Kidney capillary endothelial cell (primary cell): ENCODE measurements at regions not wholly inside any gene's neighbourhood (a gene's known extent, or its start where the extent isn't known, plus 50 kb on each side); places are given as distances from the start of the nearest gene placed in this dataset.
"Not testable (repeated sequence)": the region's sequence is repeated elsewhere in the genome, so short reads cannot be mapped to it uniquely, and the experiment has no call there.

Experiments
- DNase-seq: peaks from one replicate; pipeline ENCODE4 v3.0.0-alpha.2; 2018; ENCODE audit warnings: low spot score

DNA sequence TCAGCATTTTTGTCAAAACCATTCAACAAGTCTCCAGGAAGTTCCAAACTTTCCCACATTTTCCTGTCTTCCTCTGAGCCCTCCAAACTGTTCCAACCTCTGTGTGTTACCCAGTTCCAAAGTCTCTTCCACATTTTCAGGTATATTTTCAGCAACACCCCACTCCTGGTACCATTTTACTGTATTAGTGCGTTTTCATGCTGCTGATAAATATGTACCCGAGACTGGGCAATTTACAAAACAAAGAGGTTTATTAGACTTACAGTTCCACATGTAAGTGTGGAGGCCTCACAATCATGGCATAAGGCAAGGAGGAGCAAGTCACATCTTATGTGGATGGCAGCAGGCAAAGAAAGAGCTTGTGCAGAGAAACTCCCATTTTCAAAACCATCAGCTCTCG, 315.9 kb upstream of the ESRRG start:
- DNase-seq, result not testable (repeated sequence)

DNA sequence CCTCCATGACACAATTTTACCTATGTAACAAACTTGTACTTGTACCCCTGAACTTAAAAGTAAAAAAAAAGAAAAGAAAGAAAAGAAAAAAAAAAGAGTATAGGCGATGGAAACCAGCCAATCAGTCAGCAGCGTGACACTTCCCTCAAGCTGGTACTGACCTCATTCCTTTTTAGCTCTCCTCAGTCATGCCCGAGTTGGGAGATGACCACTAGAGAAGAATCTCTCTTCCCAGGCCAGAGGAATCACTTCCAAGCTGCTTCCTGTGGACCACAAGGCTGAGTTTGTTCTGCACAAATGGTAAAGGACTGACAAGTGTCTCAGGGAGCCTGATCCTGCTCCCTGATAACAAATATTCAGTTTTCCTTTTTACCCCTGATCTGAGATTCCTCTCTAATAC, 313.5 kb upstream of the ESRRG start:
- DNase-seq, result no peak

DNA sequence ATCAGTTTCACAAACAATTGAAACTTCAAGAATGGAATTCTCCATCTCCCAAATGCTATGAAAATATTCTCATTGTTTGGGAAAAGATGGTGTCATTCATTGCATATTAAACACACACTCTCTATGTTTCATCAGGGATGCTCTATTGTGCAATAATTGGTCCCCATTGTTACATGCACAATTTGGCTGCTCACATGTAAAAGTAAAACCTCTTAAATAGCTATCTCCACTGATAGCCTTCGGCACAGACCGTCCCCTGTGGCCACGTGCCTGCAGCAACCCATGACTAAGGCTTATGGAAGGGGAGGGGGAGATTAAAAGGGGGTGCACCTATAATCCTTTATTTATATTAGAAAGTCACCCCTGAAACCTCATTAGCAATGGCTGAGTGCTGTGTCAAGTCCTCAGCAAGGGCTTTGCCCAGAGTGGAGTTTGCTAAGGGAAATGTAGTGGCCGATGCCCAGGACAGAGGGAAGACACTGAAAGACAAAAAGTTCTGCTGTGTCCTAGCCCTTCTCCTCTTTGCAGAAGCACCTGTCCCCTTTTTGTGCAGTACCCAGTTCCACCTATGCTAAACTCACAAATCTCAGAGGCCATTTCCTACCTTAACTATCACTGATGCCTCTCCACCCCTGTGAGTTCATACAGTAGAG, 309.6 kb upstream of the ESRRG start:
- no peak for DNase-seq

DNA sequence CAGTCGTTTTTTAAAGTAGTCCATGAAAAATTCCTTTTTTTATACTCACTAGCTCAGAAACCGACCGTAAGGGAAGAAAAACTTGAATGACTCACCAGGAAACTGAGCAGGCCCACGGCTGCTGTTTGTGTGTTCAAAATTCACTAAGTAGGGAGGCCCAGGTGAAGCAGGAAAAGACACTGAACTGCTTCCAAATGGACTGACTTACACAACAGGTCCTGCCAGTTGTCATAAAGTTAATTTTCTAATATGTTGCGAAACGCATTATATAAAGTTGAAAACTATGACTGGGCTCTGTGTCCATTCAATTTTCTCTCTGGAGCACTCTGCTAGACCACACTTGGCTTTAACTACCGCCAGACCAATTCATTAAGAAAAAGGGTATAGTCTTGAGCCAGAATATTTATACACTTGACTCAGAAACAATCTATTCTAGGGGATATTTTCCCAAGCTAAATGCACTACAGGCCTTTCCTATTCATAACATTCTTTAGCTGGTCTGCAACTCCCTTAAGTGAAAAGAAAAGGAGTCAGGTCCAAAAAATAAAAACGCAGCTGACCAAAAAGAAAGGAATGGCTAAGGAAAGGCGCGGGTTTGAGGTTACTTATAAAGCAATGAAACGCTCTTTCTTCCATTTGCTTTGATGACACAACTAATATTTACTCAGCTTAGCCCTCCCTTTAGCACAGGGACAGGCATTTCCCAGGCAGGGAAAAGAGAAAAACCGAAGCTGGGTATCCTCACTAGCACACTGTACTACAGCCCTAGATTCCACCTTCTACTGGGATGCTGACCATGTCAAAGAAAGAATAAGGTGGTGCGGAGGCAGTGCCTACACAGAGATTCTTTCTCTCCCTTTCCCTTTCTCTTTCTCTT, 306.3 kb upstream of the ESRRG start:
- DNase-seq, result peak; percentile 34

DNA sequence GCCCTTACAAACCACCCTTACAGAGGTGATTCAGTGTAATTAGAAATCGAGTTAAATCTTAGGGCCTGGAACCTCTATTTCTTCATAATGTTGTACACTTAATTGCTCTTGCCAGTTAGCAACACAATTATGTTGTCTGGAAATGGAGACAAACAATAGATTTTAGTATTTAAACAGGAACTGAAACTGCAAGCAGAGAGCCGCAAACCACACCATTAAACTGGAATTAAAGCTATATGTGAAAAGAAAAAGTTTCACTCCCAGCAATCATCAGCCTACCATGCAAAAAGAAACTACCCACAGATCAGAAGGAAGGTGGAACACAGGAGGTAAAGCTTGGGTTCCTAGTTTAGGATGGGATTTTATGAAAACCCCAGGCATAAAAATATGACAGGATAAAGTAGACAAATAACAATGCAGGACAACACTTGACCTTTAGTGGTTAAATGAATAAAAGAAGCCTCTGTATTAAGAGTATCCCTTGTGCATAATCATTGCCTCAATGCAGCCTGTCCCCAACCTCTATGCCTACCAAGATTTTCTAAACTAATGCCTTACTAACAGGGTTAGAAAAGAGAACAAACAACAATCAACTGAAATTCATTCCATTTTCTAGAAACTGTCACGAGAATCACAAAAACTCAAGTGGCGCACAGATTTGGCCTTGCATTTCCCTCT, 304.3 kb upstream of the ESRRG start:
- no peak for DNase-seq

DNA sequence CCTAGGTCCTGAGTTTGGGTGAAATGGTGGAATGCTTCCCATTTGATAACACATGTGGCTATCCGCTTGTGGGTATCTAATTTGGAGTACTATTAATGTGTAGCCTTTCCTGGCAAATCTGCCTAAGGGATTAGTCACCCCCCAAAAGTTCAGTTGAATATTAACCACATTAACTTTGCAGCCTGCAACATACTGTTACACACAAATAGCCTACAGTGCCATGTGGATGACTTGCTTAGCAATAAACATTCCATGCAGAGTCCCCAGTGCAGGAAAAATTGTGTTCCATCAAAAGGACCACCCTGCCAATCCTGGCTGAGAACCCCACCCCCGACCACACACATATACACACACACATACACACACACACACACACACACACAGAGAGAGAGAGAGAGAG, 303.3 kb upstream of the ESRRG start:
- DNase-seq, result no peak

DNA sequence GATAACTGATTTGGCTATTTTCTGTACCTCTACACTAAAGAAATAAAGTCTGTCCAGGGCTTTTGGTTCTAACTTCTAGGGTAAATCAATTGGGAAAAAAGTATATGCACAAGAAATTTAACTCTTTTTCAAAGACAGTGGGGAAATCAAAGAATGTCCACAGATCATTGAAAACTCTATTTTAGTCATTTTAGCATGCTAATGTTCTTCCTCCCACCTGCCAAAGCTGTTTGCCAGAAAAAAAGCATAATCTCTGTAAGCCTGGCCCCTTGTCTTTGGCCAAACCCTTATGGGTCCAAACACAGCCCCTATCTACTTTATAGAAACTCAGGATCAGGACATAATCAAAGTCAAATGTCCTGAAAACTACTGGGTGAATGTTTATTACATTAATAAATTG, 302.2 kb upstream of the ESRRG start:
- no peak for DNase-seq

DNA sequence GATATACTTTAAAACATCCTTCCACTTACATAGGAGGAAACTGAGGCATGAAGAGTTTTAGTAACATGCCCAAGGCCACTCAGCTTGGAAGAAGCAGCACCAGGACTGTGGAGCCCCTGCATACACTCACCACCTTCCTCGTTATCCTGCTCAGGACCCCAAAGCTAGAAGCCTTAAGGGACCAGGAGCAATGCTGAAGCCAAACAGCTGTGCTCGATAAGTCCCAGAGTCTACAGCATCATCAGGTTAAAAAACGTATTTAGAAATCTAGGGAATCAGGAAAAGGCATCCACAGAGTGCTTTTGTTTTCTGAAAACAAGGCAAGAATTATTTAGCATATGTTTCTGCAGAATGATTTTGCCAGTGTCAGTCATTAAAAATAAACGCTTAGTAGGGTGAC, 301.7 kb upstream of the ESRRG start:
- no peak for DNase-seq

DNA sequence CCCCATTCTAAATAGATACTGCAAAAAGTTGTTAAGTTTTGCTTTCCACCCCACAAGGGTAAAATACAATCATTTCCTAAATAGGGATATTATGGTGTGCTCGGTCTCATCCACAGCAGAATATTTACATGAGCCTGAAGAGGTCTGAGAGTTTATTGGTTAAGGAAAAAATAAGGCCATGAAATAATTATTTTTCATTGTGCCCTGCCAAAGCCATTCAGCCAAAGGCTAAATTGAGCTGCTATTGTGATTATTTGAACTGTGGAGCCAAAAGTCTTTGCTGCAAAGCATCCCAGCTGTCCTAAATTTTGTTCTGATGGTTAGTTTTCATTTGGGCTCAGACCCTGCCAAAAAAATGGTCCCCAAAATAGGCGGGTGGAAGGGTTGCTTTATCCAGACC, 298.7 kb upstream of the ESRRG start:
- DNase-seq, result no peak

DNA sequence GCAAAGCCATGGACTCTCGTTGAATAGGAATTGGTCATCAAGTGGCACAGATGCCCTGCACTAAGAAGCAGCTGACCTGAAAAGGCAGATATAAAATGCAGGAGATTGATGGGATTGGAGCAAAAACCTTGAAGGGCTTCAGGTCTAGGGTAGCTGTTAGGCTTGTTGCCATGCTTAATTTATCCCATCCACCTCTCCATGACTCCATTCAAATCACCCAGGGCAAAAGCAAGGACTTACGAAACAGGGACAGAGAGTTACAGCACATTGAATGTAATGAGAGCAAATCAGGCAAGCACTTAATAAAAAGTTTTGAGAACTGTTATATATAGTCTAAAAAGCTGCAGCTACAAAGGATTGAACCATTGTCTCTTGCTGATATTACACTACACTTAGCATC, 298.2 kb upstream of the ESRRG start:
- no peak for DNase-seq

DNA sequence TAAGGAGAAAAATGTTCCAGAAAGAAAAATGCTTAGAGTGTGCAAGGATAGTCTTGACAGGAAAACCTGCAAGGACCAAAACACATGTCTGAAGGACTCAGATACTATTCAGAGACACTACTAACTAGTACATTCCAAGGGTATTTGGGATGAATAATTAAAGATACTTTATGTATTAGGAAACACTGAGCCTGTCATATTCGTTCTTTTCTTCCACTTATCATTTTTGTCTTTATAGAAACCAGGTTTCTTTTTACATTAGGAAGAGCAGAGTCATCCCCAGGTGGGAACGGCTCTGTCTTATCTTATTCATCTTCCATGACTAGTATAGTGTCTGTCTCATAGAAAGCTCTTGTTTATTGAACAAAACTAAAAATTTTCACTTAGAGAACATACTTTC, 296.2 kb upstream of the ESRRG start:
- DNase-seq, result no peak

DNA sequence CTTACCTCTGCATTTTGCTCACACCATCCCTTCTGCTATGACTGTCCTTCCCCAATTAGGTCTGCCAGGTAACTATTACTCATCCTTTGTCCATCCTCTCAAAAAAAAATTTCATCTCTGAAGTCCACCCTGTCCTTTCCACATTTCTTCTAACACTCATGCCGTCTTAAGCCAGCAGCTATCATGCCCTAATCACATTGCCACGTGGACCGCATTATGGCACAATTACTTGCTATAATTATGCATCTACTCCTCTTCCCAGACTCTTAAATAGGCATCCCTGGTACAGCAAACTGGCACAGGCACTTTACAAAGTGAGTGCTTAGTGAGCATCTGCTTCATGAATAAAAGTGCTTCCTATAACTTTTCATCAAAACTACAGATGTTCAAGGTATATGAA, 295.4 kb upstream of the ESRRG start:
- no peak for DNase-seq

DNA sequence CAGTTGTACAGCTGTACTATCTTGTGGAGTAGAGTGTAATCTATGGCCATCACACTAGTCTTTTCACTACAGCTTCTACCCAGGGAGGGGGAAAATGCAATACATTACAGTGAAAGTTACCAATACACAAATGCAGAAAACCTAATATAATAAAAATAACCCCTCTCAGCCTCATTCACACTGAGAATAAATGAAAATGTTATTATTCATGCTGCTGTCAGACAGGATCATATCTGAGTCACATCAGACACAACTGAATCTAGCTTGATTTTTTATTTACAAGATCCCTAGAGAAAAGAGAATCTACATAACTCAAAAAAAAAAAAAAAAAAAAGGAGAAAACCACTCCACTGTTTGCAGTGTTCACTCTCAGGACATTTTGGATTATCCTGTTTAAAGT, 293.9 kb upstream of the ESRRG start:
- DNase-seq, result no peak

DNA sequence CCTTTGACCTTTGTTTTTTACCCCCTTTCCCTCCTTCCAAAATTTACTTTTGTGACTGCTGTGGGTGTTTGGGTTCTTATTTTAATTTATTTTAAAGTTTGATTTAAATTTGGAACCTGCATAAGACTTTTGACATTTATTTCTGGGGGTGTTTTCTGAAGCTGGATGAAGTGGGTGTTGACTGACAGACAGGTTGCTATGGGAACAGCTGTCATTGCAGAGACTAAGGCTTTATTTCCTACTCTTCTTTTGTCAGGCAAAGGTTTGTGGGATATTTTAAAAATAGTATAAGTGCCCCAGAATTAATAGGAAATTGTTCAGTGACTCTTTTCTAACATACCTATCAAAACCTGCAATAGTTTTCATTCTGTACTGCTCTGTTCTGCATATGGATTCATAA, 290.8 kb upstream of the ESRRG start:
- DNase-seq, result no peak

DNA sequence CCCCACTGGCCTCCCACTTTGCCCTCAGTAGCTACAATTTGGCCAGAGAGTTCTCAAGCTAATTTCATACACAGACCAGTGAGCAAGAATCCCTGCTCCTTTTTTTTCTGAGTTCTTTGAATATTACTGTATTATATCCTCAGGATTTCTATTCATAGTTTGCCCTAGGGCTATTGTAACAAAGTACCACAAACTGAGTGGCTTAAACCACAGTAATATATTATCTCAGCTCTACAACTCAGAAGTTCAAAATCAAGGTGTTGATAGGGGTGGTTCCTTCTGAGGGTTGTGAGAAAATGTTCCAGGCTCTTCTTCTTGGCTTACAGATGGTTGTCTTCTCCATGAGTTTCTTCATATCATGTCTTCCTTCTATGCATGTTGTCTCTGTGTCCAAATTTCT, 289.4 kb upstream of the ESRRG start:
- DNase-seq, result no peak

DNA sequence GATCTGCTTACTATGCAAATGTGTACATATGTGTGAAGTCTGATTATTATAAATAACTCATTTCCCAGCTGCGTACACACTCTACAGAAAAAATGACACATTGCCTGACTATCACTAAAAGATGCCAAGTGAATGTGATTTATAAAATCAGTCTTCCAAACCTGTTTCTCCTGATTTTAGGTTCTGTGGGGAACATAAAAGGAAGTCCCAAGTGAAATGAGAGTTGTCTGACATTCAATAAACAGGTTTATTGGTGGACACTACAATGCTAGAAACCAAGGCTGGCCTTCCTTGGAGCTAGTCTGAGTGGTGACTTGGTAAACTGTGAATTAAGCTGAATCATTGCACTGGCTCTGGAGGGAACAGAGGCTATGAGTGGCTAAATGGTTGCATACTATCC, 287.9 kb upstream of the ESRRG start:
- DNase-seq, result no peak

DNA sequence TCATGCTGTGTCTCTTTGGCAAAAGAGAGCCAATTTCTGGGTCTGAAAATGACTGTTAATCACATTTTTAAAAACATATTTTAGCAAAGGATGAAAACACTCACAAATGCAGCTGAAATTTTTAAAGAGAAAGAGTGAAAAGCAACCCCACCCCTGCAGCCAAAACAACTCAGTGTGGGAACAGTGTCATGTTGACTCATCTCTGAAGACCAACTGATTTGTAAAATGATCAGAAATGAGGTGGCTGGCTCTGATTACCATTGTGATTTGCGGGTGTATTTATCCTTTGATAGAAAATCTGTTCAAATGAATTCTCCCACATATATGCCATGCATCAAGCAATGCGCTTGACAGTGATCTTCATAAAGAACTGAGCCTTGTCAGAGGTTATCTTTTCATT, 287.0 kb upstream of the ESRRG start:
- no peak for DNase-seq

DNA sequence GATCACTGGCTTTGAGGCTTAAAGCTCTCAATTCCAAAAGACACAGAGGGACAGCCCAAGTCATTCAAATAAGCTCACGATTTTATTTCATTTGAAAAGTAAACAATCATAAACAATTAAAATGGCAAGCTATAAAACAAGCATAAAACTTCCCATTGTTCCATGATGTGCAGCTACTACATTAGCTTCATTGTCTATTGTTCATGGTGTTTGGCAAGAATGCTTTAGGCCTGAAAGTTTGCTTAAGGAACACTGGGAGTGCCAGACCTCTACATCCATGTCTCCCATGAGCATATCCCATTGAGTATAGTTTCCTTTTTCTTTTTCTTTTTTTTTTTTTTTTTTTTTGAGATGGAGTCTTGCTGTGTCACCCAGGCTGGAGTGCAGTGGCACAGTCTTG, 286.1 kb upstream of the ESRRG start:
- DNase-seq, result no peak

DNA sequence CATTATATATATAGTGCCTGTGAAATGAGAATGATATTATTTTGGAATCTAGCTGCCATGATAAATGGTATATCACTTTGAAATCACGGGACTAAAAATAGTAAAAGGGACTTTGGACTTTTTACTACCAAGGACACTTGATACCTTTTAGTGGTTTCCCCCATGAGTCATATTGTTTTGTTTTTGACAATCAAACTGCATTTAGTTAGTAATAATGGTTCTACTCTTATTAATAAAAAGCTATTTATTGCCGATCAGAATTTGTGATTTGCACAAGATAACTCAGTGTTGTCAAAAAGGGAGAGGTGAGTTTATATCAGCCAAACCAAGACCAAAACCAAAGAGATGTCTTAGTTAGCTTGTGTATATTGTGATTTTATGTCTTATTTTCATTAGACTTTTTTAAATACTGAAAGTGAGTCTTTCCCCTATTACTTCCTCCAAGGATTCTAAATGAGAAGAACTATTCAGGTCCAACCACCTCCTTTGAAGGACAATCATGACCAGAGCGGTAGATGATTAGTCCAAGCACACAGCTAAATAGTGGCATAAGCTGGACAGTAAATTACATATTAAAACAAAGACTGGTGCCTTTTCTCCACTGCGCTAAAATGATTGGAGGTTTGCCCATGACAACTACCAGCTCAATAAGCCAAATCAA, 281.7 kb upstream of the ESRRG start:
- no peak for DNase-seq

DNA sequence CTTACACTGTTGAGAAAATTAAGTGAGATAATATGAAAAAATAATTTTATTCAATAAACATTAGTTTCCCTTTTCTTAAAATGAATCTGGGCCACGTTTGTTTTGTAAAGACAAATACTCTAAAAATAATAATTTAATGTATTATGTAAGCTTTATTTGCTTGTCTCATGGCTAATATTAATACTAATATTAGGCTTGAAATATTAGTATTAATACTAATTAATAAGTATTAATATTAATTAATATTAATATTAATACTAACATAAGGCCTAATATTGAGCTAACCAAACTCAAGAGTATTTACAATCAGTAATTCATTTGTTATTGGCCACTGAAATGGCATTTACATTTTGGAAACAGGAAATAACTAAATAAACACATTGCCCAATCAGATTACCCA, 280.1 kb upstream of the ESRRG start:
- DNase-seq, result no peak

DNA sequence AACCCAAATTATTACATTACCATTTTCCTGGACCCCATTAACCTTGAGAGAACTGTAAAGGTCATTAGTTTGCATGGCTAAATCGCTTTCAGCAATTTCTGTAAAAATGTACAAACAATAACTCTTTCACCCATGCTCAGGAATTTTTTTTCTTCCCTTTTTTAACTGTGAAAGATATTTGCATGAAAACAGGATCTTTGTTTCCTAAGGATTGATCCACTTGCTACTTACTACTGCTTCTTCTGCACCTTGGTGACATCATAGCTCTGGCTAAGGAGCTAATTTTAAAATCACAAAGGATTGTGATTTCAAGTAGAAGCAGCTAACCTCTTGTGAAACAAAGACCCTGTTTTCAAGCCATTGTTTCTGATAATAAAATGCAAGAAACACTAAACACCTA, 274.6 kb upstream of the ESRRG start:
- DNase-seq, result no peak

DNA sequence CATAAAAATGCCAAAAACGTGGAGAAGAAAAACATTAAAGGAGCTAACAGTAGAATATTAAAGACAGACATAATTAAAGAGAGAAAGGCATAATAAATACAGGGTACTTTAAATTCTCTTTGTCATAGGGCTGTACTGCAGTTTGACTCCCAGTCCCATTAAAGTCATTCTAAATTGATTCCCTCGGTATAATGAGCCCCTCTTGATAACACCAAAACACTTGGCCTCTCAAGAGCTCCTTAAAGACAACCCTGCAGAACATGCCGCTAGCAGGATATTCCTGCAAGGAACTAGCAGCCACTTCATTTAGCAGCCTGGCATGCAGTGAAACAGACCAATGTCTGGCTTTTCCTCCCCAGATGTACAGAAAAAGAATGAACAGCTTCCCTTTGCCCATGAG, 273.8 kb upstream of the ESRRG start:
- no peak for DNase-seq

DNA sequence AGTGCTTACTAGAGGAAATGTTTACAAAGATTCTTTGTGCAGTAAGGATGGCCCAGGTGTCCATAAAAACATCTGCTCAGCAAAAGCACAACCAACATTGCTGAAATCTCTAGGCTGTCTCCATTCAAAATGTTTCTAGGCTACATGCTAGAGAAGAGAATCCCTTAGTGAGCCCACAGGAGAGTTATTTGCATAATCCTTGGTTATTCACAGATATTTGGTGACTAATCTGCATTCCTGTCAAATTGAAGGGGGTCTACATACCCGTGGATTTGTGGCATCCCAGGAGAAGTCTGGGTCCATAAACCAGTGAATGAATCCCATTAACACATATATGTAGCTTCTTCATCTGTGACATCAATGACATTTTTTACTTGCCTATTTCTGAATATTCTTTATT, 261.3 kb upstream of the ESRRG start:
- no peak for DNase-seq
